HG02678 (cell line): ENCODE measurements at regions not wholly inside any gene's neighbourhood (a gene's known extent, or its start where the extent isn't known, plus 50 kb on each side); places are given as distances from the start of the nearest gene placed in this dataset.
"Not testable (repeated sequence)": the region's sequence is repeated elsewhere in the genome, so short reads cannot be mapped to it uniquely, and the experiment has no call there.

ENCODE experiments used
- ATAC-seq: cut with Tn5 transposase; IDR thresholded peaks from one replicate; pipeline ENCODE4 v1.9.1; 2021; ENCODE audit warnings: mild to moderate bottlenecking, moderate library complexity; ENCODE audit not compliant: unreplicated experiment

- ATAC-seq: no peak
Measured at GRCh38 chr10:29804025-29804852, 169.5 kb upstream of the SVIL start.

GRCh38 chr10:29802171-29802570 lies 167.4 kb upstream of the SVIL start:
- no peak for ATAC-seq

GRCh38 chr10:29798921-29799690 lies 164.3 kb upstream of the SVIL start:
- no peak for ATAC-seq

- ATAC-seq: no peak
Measured at GRCh38 chr10:29797616-29798015, 162.8 kb upstream of the SVIL start.

- ATAC-seq: no peak
Measured at GRCh38 chr10:29795850-29796249, 161.1 kb upstream of the SVIL start.

GRCh38 chr10:29794776-29795611 lies 160.2 kb upstream of the SVIL start:
- ATAC-seq: no peak

- no peak for ATAC-seq
Measured at GRCh38 chr10:29791773-29792172, 157.0 kb upstream of the SVIL start.

GRCh38 chr10:29790207-29790606 lies 155.4 kb upstream of the SVIL start:
- ATAC-seq: no peak

GRCh38 chr10:29788113-29788512 lies 153.3 kb upstream of the SVIL start:
- ATAC-seq: no peak

- ATAC-seq: no peak
Measured at GRCh38 chr10:29785701-29786100, 150.9 kb upstream of the SVIL start.

GRCh38 chr10:29784175-29784773 lies 149.5 kb upstream of the SVIL start:
- ATAC-seq: no peak

GRCh38 chr10:29783201-29783947 lies 148.6 kb upstream of the SVIL start:
- no peak for ATAC-seq

GRCh38 chr10:29780639-29781038 lies 145.9 kb upstream of the SVIL start:
- no peak for ATAC-seq

GRCh38 chr10:29780096-29780495 lies 145.3 kb upstream of the SVIL start:
- no peak for ATAC-seq

- ATAC-seq: no peak
Measured at GRCh38 chr10:29776246-29776645, 141.5 kb upstream of the SVIL start.

GRCh38 chr10:29774475-29774874 lies 139.7 kb upstream of the SVIL start:
- ATAC-seq: no peak

- ATAC-seq: no peak
Measured at GRCh38 chr10:29773675-29774091, 138.9 kb upstream of the SVIL start.

GRCh38 chr10:29772403-29772802 lies 137.6 kb upstream of the SVIL start:
- ATAC-seq: no peak

GRCh38 chr10:29771376-29771775 lies 136.6 kb upstream of the SVIL start:
- ATAC-seq: no peak

- ATAC-seq: not testable (repeated sequence)
Measured at GRCh38 chr10:29769277-29769676, 134.5 kb upstream of the SVIL start.
